ENCODE measurements at regions not wholly inside any gene's neighbourhood (a gene's known extent, or its start where the extent isn't known, plus 50 kb on each side); places are given as distances from the start of the nearest gene placed in this dataset.

DNA sequence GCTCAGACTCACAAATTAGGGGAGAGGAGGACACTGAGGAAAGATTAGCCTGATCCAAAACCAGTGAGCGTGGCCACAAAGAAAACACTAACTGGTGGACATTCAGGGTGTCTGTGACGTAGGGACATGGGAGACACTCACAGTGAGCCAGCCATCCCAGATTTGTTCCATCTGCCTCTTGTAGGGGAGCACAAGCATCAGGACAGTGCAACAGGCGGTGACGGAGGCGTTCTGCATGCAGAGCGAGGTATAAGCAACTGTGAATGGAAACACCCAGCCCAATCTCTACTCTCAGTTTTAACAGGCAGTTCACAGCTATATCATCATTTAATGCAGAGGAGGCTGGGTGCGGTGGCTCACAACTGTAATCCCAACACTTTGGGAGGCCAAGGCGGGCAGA is 52.8 kb upstream of the TOMM7 start:
- no peaks in the 10 kb centered on the region for H3F3A ChIP-seq (ENCODE audit: low read length, unreplicated experiment)
- H3K9me2 ChIP-seq (replicated peaks; ENCODE audit: low read length), result no peaks in the 10 kb centered on the region
- intact Hi-C loops (cut with micrococcal nuclease), result no loop called here
- no TSS peak for BruUV-seq (replicated peaks)
- TF ChIP-seq CTCF (conservative IDR thresholded peaks at IDR 0.05; ENCODE audit: low read depth, low read length) (no peak), EZH2 (IDR thresholded peaks at IDR 0.05; ENCODE audit: low read length, unreplicated experiment) (no peak), EZH2phosphoT487 (IDR thresholded peaks at IDR 0.05; ENCODE audit: borderline replicate concordance, low read length) (no peak)
- no peak overlapping the region for H3K4me3 ChIP-seq (ENCODE audit: low read length)
- H3K79me2 ChIP-seq (ENCODE audit: low read length), result no peaks in the 10 kb centered on the region
- no peaks in the 10 kb centered on the region for H3K27me3 ChIP-seq (ENCODE audit: low read length)
- H3K4me2 ChIP-seq (ENCODE audit: low read length), result no peak overlapping the region
- CTCF ChIA-PET, result no interaction called here
- POLR2A ChIA-PET (ENCODE audit: unreplicated experiment), result no interaction called here
- H3K9me3 ChIP-seq (ENCODE audit: low read length), result no peaks in the 10 kb centered on the region
- no peaks in the 10 kb centered on the region for H4K20me1 ChIP-seq (ENCODE audit: low read length)
- no peaks in the 10 kb centered on the region for H3K36me3 ChIP-seq (ENCODE audit: low read depth, low read length)
- no peak overlapping the region for H2AFZ ChIP-seq (ENCODE audit: low read length)
- no peak for DNase-seq
- ATAC-seq, result no peak
- no peak overlapping the region for H3K9ac ChIP-seq (ENCODE audit: low read length)
- no peaks in the 10 kb centered on the region for H3K4me1 ChIP-seq (ENCODE audit: insufficient read depth, low read length)
- H3K27ac ChIP-seq (ENCODE audit: low read length), result no peak overlapping the region

DNA sequence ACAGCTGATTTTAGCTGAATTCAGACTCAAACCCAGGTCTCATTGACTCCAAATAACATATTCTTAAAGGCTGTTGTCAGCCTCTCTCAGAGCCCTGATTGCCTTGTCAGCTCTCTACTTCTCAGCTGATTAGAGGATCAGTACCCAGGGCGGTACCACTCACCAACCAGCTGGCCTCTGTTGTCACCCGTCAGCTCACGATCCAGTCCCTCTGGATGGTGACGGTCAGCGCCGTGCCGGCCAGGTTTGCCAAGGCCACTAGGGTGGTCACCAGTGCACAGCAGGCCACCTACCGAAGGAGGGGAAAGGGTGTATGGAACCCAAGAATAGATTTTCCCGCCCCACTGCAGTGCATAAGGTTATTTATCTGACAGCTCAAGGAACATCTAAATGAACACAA is 52.3 kb upstream of the TOMM7 start:
- Histone ChIP-seq H3K9me3 (ENCODE audit: low read length) (no peaks in the 10 kb centered on the region), H3K4me3 (ENCODE audit: low read length) (no peak overlapping the region), H3F3A (ENCODE audit: low read length, unreplicated experiment) (no peaks in the 10 kb centered on the region), H3K9ac (ENCODE audit: low read length) (no peak overlapping the region), H3K27ac (ENCODE audit: low read length) (no peak overlapping the region), H2AFZ (ENCODE audit: low read length) (no peak overlapping the region), H3K36me3 (ENCODE audit: low read depth, low read length) (no peaks in the 10 kb centered on the region), H4K20me1 (ENCODE audit: low read length) (no peaks in the 10 kb centered on the region), H3K4me1 (ENCODE audit: insufficient read depth, low read length) (no peaks in the 10 kb centered on the region), H3K4me2 (ENCODE audit: low read length) (no peak overlapping the region), H3K79me2 (ENCODE audit: low read length) (no peaks in the 10 kb centered on the region), H3K9me2 (replicated peaks; ENCODE audit: low read length) (no peaks in the 10 kb centered on the region), H3K27me3 (ENCODE audit: low read length) (no peaks in the 10 kb centered on the region)
- ChIA-PET POLR2A (ENCODE audit: unreplicated experiment) (no interaction called here), CTCF (no interaction called here)
- DNase-seq (no peak), ATAC-seq (no peak)
- TF ChIP-seq CTCF (conservative IDR thresholded peaks at IDR 0.05; ENCODE audit: low read depth, low read length) (no peak), EZH2phosphoT487 (IDR thresholded peaks at IDR 0.05; ENCODE audit: borderline replicate concordance, low read length) (no peak)
- BruUV-seq (replicated peaks), result no TSS peak
- intact Hi-C loops (cut with micrococcal nuclease), result no loop called here

Data from PC-3 (cell line).